Thyroid gland (tissue), 4 donors: ENCODE measurements at regions not wholly inside any gene's neighbourhood (a gene's known extent, or its start where the extent isn't known, plus 50 kb on each side); places are given as distances from the start of the nearest gene placed in this dataset.

Source experiments
- CTCF ChIP-seq, 6 experiments: fragments of 200-600 bp in 3 of 6; fragments of 450-650 bp in 3 of 6; sonication (generic) in 3 of 6; IDR thresholded peaks; one replicate each; pipeline ENCODE4 v1.5.1; 2016 to 2019; ENCODE audit warnings: antibody characterized with exemption in 6 of 6, mild to moderate bottlenecking in 2 of 6, inconsistent platforms in 1 of 6, moderate library complexity in 1 of 6
- POLR2A ChIP-seq, 2 donors: fragments of 450-650 bp; IDR thresholded peaks; one replicate each; pipeline ENCODE4 v1.6.1; 2017; ENCODE audit warnings: antibody characterized with exemption in 2 of 2, mild to moderate bottlenecking in 2 of 2, moderate library complexity in 1 of 2

GRCh38 chr6:163886428-163886827, 471.9 kb downstream of the QKI start:
- TF ChIP-seq POLR2A (IDR thresholded peaks at IDR 0.05) (no peak), CTCF (IDR thresholded peaks at IDR 0.05) (no peak)
